A549 (cell line): ENCODE measurements at regions not wholly inside any gene's neighbourhood (a gene's known extent, or its start where the extent isn't known, plus 50 kb on each side); places are given as distances from the start of the nearest gene placed in this dataset.
A peak's percentile ranks its signal among the peaks of the same experiment; 100 is the strongest.

ENCODE experiments used
- ATAC-seq, 2 experiments: fragments of 200-7000 bp in 1 of 2; fragments of >200 bp in 1 of 2; cut with Nextera tagmentation in 1 of 2; cut with Tn5 transposase in 1 of 2; 3 replicates each; pipeline versions ENCODE4 v1.8.0 to v1.9.1; 2018 to 2020; ENCODE audit warnings: mild to moderate bottlenecking in 1 of 2, moderate library complexity in 1 of 2
- CTCF ChIA-PET: fragments of 300-600 bp; sonication (Branson Sonifier 250); formaldehyde crosslinking; extraction: SDS; loops from one replicate; lab custom pipeline; 2021; ENCODE audit warnings: antibody characterized with exemption, inconsistent platforms; lab: Yijun Ruan, JAX
- POLR2A ChIA-PET: fragments of 350-600 bp; formaldehyde crosslinking; extraction: SDS; loops from one replicate; lab custom pipeline; 2021; ENCODE audit warnings: antibody characterized with exemption, inconsistent platforms; lab: Yijun Ruan, JAX
- DNase-seq, 2 experiments: peaks; one replicate each; pipeline versions ENCODE4 v3.0.0 to v3.0.0-alpha.2; 2011 to 2016; ENCODE audit warnings: low read depth in 1 of 2, low spot score in 1 of 2
- FAIRE-seq: peaks from 2 replicates; lab custom pipeline; 2011; peaks lifted over from hg19 to GRCh38; lab: Jason Lieb, UNC
- H3K27ac ChIP-seq, 2 experiments: fragments of >200 bp; sonication (Bioruptor Twin); formaldehyde crosslinking; 3 replicates each; pipeline ENCODE4 v1.5.1; 2016 to 2017
- H3K4me1 ChIP-seq: fragments of >200 bp; sonication (Bioruptor Twin); formaldehyde crosslinking; 3 replicates; pipeline ENCODE4 v1.6.1; 2016
- H3K4me2 ChIP-seq: fragments of >200 bp; sonication (Bioruptor Twin); formaldehyde crosslinking; 3 replicates; pipeline ENCODE4 v1.6.1; 2016
- H3K4me3 ChIP-seq: fragments of >200 bp; sonication (Bioruptor Twin); formaldehyde crosslinking; 3 replicates; pipeline ENCODE4 v1.5.1; 2016
- H3K9me3 ChIP-seq: fragments of >200 bp; sonication (Bioruptor Twin); formaldehyde crosslinking; 3 replicates; pipeline ENCODE4 v1.6.1; 2016
- CBX2 ChIP-seq: fragments of 200-600 bp; sonication (generic); IDR thresholded peaks from 2 replicates; pipeline ENCODE4 v1.6.1; 2016; ENCODE audit warnings: low read depth, mild to moderate bottlenecking, borderline replicate concordance
- CEBPB ChIP-seq, 2 experiments: fragments of >200 bp in 1 of 2; sonication (Bioruptor Twin) in 1 of 2; formaldehyde crosslinking in 1 of 2; IDR thresholded peaks; 2 replicates each; pipeline ENCODE4 v1.6.1; 2012 to 2016
- CHD2 ChIP-seq: fragments of 150-350 bp; IDR thresholded peaks from 2 replicates; pipeline ENCODE4 v1.6.1; 2014; ENCODE audit warnings: low read length; ENCODE audit not compliant: partially characterized antibody
- EHMT2 ChIP-seq: fragments of 200-600 bp; sonication (generic); IDR thresholded peaks from 2 replicates; pipeline ENCODE4 v1.6.1; 2016; ENCODE audit warnings: antibody characterized with exemption, low read depth, mild to moderate bottlenecking, moderate library complexity
- EP300 ChIP-seq, 2 experiments: fragments of >200 bp; sonication (Bioruptor Twin); formaldehyde crosslinking; IDR thresholded peaks; 2 replicates in 1 of 2; 3 replicates in 1 of 2; pipeline ENCODE4 v1.6.1; 2016 to 2017
- FOSB ChIP-seq: fragments of 250-450 bp; sonication (Bioruptor Pico); IDR thresholded peaks from 2 replicates; pipeline ENCODE4 v1.5.0; 2020; ENCODE audit warnings: mild to moderate bottlenecking, moderate library complexity
- FOSL2 ChIP-seq, 2 experiments: fragments of 450-650 bp in 1 of 2; fragments of >200 bp in 1 of 2; sonication (Bioruptor Twin) in 1 of 2; formaldehyde crosslinking; IDR thresholded peaks; 2 replicates each; pipeline versions ENCODE4 v1.5.0 to v1.6.1; 2016 to 2020; ENCODE audit warnings: mild to moderate bottlenecking in 1 of 2, moderate library complexity in 1 of 2
- FOXS1 ChIP-seq: fragments of 250-450 bp; sonication (Bioruptor Pico); IDR thresholded peaks from 2 replicates; pipeline ENCODE4 v1.5.0; 2020; ENCODE audit warnings: mild to moderate bottlenecking, moderate library complexity
- GATA3 ChIP-seq: IDR thresholded peaks from 2 replicates; pipeline ENCODE4 v1.6.1; 2012; ENCODE audit warnings: borderline replicate concordance
- HEYL ChIP-seq: fragments of 250-450 bp; sonication (Bioruptor Pico); IDR thresholded peaks from 2 replicates; pipeline ENCODE4 v1.8.0; 2021; ENCODE audit warnings: mild to moderate bottlenecking, moderate library complexity
- KDM5A ChIP-seq: fragments of 200-600 bp; sonication (generic); IDR thresholded peaks from 2 replicates; pipeline ENCODE4 v1.6.1; 2016; ENCODE audit warnings: antibody characterized with exemption, mild to moderate bottlenecking
- MAZ ChIP-seq: fragments of 150-350 bp; IDR thresholded peaks from 2 replicates; pipeline ENCODE4 v1.6.1; 2014; ENCODE audit warnings: antibody characterized with exemption, low read depth, low read length, borderline replicate concordance
- MYC ChIP-seq: IDR thresholded peaks from 2 replicates; pipeline ENCODE4 v1.6.1; 2012; ENCODE audit warnings: mild to moderate bottlenecking, inconsistent platforms, low read length, improper control_type of control experiment, borderline replicate concordance
- NFE2L2 ChIP-seq: fragments of 150-350 bp; conservative IDR thresholded peaks from 2 replicates; pipeline ENCODE4 v1.6.1; 2014; ENCODE audit warnings: low read length
- POLR2AphosphoS2 ChIP-seq: conservative IDR thresholded peaks from 2 replicates; pipeline ENCODE4 v1.6.1; 2012; ENCODE audit warnings: low read length, improper control_type of control experiment, inconsistent platforms
- RAD21 ChIP-seq, 2 experiments: fragments of >200 bp in 1 of 2; sonication (Bioruptor Twin) in 1 of 2; formaldehyde crosslinking in 1 of 2; IDR thresholded peaks in 1 of 2; conservative IDR thresholded peaks in 1 of 2; 2 replicates in 1 of 2; 3 replicates in 1 of 2; pipeline ENCODE4 v1.6.1; 2012 to 2018; ENCODE audit warnings: inconsistent platforms in 1 of 2
- RNF2 ChIP-seq: fragments of 200-600 bp; sonication (generic); IDR thresholded peaks from 2 replicates; pipeline ENCODE4 v1.6.1; 2016; ENCODE audit warnings: low read depth, mild to moderate bottlenecking, antibody characterized with exemption, moderate library complexity, borderline replicate concordance
- SMC3 ChIP-seq: fragments of >200 bp; sonication (Bioruptor Twin); formaldehyde crosslinking; IDR thresholded peaks from 3 replicates; pipeline ENCODE4 v1.6.1; 2018; ENCODE audit warnings: inconsistent platforms
- SREBF2 ChIP-seq: fragments of 450-650 bp; IDR thresholded peaks from 2 replicates; pipeline ENCODE4 v1.6.1; 2014; ENCODE audit warnings: mild to moderate bottlenecking, moderate library complexity
- ZFP36 ChIP-seq: fragments of 450-650 bp; IDR thresholded peaks from 2 replicates; pipeline ENCODE4 v1.6.1; 2014; ENCODE audit warnings: borderline replicate concordance; ENCODE audit not compliant: partially characterized antibody
- ZNF302 ChIP-seq: fragments of 250-450 bp; sonication (Bioruptor Pico); IDR thresholded peaks from 2 replicates; pipeline ENCODE4 v1.9.0; 2021; ENCODE audit warnings: inconsistent platforms, mild to moderate bottlenecking, moderate library complexity
- WGBS: methylation state at CpG from one replicate; pipeline ENCODE4 v1.1.6; 2017; ENCODE audit errors: missing lambda C conversion rate; 5-methylcytosine and 5-hydroxymethylcytosine counted together
- TF ChIP-seq, protein P1 (sequence below): fragments of 450-650 bp; IDR thresholded peaks from 2 replicates; pipeline ENCODE4 v1.6.1; 2014; ENCODE audit warnings: antibody characterized with exemption
- TF ChIP-seq, protein P2 (sequence below): fragments of >200 bp; sonication (Bioruptor Twin); formaldehyde crosslinking; IDR thresholded peaks from 3 replicates; pipeline ENCODE4 v1.5.1; 2016

DNA sequence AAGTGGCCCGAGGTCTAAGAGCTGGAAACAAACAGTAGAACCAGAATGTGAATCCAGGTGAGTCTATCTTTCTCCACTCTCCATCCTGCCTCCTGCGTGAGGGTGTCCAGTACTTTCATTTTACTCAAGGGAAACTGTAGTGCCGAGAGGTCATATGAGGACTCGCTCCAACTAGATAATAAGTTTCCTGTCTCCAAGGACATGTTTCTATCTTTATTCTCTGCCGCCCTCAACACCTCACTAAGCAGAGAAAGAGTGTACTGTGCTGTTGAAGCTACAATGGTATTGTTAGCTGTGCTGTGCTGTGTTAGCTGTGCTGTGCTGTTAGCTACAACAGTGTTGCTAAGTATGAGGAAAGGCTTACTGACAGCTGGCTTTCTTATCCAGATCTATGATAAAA, 137.9 kb upstream of the COL8A1 start:
- no peak overlapping the region for H3K27ac ChIP-seq
- no peak overlapping the region for H3K4me3 ChIP-seq
- WGBS = 61% methylated on average over 5 of the region's 5 CpGs
- CTCF ChIA-PET = interaction anchor here (0.6 to 7.7 kb wide), 5 partner anchors 11 to 255 kb away, joined by 3 to 69 read pairs (median 3); no protein-coding TSS in a partner anchor
- DNase-seq = no peak
- no peak for FAIRE-seq
- no peak for ATAC-seq
- no peaks in the 10 kb centered on the region for H3K9me3 ChIP-seq
- no peak overlapping the region for H3K4me2 ChIP-seq
- H3K4me1 ChIP-seq = no peaks in the 10 kb centered on the region
- no peak for TF ChIP-seq HEYL (CRISPR knock-in tag)
- TF ChIP-seq, protein P1, sequence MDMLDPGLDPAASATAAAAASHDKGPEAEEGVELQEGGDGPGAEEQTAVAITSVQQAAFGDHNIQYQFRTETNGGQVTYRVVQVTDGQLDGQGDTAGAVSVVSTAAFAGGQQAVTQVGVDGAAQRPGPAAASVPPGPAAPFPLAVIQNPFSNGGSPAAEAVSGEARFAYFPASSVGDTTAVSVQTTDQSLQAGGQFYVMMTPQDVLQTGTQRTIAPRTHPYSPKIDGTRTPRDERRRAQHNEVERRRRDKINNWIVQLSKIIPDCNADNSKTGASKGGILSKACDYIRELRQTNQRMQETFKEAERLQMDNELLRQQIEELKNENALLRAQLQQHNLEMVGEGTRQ = no peak
- no peak for TF ChIP-seq CEBPB (IDR thresholded peaks at IDR 0.05)
- TF ChIP-seq RAD21 (conservative IDR thresholded peaks at IDR 0.05 in 1 of 2, IDR thresholded peaks at IDR 0.05 in 1 of 2) = no peak
- no peak for TF ChIP-seq NFE2L2
- no peak for TF ChIP-seq MYC
- no peak for TF ChIP-seq SMC3
- no peak for TF ChIP-seq EHMT2
- no peak for TF ChIP-seq FOXS1 (CRISPR knock-in tag)
- no peak for TF ChIP-seq POLR2AphosphoS2
- TF ChIP-seq ZFP36 = no peak
- TF ChIP-seq, all 56 proteins: peak for 0
- POLR2A ChIA-PET = no interaction called here

DNA sequence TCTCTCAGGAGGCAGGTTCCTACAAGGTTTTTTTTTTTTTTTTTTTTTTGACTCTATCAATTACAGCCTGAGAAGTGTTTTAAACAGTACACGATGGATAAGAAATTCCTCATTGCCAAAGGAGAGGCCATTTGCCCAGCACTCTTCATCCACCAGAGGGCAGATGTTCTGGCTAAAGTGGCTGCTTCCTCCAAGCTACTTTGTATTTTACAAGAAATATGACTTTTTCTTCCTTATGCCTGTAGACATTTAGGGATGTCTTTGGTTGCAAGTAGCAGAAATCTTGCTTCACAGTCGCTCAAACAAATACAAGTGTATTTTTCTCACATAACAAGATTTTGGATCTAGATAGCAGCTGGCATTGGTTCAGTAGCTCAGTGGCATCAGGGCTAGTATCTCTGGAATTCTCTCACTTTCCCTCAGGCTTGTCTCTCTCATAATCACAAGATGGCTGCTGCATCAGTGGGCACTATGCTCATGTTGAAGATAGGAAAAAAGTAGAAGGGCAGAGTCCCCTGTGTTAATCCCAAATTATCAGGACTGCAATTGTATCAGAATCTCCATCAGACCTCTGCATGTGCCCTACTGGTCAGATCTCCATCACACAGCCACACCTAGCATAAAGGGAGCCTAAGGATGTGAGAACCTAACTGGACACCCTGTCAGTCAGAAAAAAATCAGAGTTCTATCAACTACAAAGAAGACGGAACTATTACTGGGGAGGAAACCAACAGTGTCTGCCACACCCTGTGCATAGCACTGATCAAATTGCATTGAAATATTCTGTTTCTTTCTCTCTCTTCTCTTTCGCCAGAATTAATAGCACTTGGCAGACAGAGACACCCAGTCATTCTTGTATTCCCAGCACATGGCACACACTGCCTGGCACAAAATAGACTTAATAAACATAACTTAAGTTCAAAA, 138.9 kb upstream of the COL8A1 start:
- WGBS = 29% methylated on average over 4 of the region's 4 CpGs
- ATAC-seq (peak; percentile 71 to 88; a peak in 4 of 6 replicates), FAIRE-seq (no peak), DNase-seq (peak; percentile 11 to 37)
- Histone ChIP-seq H3K4me3 (no peak overlapping the region), H3K4me1 (no peaks in the 10 kb centered on the region), H3K27ac (no peak overlapping the region), H3K9me3 (no peaks in the 10 kb centered on the region), H3K4me2 (no peak overlapping the region)
- ChIA-PET POLR2A (no interaction called here), CTCF (interaction anchor here (0.6 to 7.7 kb wide), 19 partner anchors 8 to 256 kb away, joined by 3 to 69 read pairs (median 5); no protein-coding TSS in a partner anchor)
- TF ChIP-seq FOSB = no peak
- no peak for TF ChIP-seq MYC
- no peak for TF ChIP-seq NFE2L2
- no peak for TF ChIP-seq KDM5A
- TF ChIP-seq GATA3 = no peak
- no peak for TF ChIP-seq CEBPB (IDR thresholded peaks at IDR 0.05)
- no peak for TF ChIP-seq EP300 (IDR thresholded peaks at IDR 0.05)
- no peak for TF ChIP-seq CHD2
- no peak for TF ChIP-seq FOSL2 (IDR thresholded peaks at IDR 0.05)
- TF ChIP-seq FOSL2 (CRISPR knock-in tag; IDR thresholded peaks at IDR 0.05) = no peak
- peak; percentile 48 to 51; a peak in 4 of 5 replicates for TF ChIP-seq RAD21 (conservative IDR thresholded peaks at IDR 0.05 in 1 of 2, IDR thresholded peaks at IDR 0.05 in 1 of 2)
- TF ChIP-seq MAZ = no peak
- TF ChIP-seq RNF2 = no peak
- no peak for TF ChIP-seq POLR2AphosphoS2
- no peak for TF ChIP-seq ZNF302 (CRISPR knock-in tag)
- TF ChIP-seq, protein P2, sequence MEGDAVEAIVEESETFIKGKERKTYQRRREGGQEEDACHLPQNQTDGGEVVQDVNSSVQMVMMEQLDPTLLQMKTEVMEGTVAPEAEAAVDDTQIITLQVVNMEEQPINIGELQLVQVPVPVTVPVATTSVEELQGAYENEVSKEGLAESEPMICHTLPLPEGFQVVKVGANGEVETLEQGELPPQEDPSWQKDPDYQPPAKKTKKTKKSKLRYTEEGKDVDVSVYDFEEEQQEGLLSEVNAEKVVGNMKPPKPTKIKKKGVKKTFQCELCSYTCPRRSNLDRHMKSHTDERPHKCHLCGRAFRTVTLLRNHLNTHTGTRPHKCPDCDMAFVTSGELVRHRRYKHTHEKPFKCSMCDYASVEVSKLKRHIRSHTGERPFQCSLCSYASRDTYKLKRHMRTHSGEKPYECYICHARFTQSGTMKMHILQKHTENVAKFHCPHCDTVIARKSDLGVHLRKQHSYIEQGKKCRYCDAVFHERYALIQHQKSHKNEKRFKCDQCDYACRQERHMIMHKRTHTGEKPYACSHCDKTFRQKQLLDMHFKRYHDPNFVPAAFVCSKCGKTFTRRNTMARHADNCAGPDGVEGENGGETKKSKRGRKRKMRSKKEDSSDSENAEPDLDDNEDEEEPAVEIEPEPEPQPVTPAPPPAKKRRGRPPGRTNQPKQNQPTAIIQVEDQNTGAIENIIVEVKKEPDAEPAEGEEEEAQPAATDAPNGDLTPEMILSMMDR = peak; percentile 64
- no peak for TF ChIP-seq HEYL (CRISPR knock-in tag)
- no peak for TF ChIP-seq SREBF2
- TF ChIP-seq CBX2 = no peak
- peak; percentile 76 for TF ChIP-seq SMC3
- no peak for TF ChIP-seq ZFP36
